Caki2 (cell line): ENCODE measurements at regions not wholly inside any gene's neighbourhood (a gene's known extent, or its start where the extent isn't known, plus 50 kb on each side); places are given as distances from the start of the nearest gene placed in this dataset.

Experiments used
- DNase-seq: peaks from one replicate; pipeline ENCODE4 v3.0.0-alpha.2; 2015; ENCODE audit warnings: low read depth
- in situ Hi-C: cut with HindIII; loops from 2 replicates; pipeline ENCODE4 v1.10.0; 2016; ENCODE audit warnings: low sequenced_read_pairs, low pct_unique_long_range_greater_than_20kb, mixed read lengths

DNA sequence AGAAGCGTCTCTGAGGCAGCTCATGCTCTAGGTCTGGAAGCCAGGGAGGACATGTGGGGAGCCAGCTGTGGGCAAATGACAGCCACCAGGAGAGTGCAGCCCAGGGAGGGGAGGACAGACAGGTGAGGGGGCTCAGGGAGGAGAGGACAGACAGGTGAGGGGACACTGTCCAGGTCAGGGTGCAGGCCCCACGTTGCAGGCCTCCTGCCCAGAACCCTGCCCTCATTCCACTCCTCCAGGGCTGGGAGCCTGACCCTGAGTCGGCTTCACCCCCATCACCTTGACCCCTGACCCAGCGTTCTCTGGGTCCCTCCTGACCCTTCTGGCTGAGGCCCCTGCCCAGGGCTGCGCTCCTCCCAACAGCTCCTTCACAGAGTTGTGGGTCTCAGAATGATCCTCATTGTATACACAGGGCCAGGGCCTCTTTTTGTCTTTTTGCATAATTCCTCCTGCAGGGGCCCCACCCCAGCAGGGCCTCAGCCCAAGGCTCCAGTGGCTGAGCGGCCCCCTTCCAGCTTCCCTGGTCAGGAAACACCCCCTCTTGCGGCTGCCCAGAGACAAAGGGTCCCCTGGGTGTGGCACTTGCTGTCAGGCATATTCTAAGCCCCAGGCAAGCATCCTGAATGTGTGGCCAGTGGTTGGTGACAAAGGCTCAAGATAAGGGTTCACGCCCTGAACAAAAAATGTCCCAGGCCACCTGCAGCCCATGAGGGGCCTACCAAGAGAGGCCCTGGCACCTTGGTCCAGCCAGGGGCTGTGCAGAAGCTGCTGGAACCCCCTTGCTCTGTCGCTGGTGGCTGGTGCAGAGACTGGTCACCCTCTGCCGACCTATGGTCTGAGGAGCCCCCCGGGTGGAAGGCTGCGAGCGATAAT lies 853.0 kb downstream of the BRD1 start:
- DNase-seq = no peak
- in situ Hi-C loops = no loop called here

DNA sequence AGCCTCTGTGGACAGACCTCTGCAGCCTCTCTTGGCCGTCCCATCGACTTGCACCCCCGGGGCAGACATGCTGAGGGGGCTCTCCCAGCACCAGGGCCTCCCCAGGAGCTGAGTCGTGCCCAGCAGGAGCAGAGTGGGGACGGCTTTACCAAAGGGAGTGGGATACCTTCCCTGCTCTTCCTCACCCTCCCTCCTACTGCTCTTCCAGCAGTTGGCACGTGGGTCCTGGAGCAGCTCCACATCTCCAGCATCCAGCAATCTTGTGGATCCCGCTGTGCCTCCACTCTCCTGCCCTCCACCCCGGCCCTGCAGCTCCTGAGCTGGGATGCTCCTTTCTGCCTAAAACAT lies 854.0 kb downstream of the BRD1 start:
- DNase-seq = no peak
- in situ Hi-C loops = no loop called here

GRCh38 chr22:48972979-48973693 lies 854.5 kb downstream of the BRD1 start:
- no peak for DNase-seq
- in situ Hi-C loops = no loop called here

DNA sequence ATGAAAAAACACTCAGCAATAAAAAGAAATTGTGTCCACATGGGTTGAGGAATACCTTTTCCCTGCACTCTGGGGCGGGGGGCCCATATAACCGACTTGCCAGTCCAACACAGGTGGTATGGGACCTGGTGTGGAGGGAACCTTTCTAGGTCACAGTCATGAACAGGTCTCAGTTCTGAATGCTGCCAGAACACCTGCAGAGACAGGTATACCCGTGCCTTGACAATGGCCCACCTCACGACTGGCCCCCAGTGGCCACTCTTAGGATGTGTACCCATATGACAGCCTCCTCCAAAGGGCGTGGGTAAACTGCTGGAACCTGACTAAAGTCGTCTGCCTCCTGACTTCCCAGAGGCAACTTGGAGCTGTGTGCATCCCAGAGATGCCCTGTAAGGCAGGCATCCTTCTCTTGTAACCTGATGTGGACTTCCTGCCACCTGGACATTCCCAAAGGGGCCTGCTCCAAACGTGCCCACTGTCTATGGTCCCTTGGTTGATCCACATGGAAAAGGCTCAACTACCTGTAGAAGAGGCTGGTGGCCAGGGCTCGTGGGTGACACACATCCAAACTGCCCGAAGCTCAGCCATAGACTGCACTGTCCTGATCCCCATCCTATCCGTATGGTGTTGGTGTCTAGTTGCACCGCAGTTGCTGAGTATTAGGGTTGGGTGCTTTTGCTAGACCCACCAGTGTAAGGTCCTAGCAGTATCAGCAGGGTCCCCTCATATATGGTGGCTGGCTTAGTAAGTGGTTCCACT lies 859.3 kb downstream of the BRD1 start:
- in situ Hi-C loops = no loop called here
- no peak for DNase-seq

DNA sequence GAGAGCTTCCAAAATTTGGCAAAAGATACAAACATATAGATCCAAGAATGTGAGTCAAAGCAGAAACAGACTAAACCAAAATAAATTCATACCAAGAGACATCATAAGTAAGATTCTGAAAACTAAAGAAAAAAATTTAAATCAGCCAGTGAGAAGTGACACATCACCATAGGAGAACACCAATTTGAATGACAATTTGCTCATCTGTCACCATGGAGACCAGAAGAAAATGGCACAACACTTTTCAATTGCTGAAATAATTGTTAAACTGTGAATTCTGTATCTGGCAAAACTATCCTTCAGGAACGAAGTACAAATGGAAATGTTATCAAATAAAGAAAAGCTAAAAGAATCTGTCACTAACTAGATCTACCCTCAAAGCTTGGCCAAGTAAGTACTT lies 864.3 kb downstream of the BRD1 start:
- in situ Hi-C loops = no loop called here
- DNase-seq = no peak

DNA sequence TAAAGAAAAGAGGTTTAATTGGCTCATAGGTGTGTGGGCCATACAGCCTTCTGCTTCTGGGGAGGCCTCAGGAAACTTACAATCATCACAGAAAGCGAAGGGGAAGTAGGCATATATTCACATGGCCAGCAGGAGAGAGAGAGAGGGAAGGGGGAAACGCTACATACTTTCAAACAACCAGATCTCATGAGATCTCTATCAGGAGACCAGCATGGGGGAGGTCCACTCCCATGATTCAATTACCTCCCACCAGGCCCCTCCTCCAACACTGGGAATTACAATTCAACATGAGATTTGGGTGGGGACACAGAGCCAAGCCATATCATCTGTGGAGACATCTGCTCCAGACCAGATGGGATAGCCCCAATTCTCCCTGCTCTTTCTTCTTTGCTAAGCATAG lies 866.0 kb downstream of the BRD1 start:
- no peak for DNase-seq
- in situ Hi-C loops = no loop called here

- DNase-seq = no peak
- in situ Hi-C loops = no loop called here
These were observed 866.6 kb downstream of the BRD1 start for GRCh38 chr22:48960980-48961660.

- no peak for DNase-seq
These were observed 867.1 kb downstream of the BRD1 start for GRCh38 chr22:48960576-48960975.

GRCh38 chr22:48959496-48959895 lies 868.2 kb downstream of the BRD1 start:
- no peak for DNase-seq
- in situ Hi-C loops = no loop called here

More at GRCh38 chr22:48960576-48960975, 867.1 kb downstream of the BRD1 start:
- in situ Hi-C loops = no loop called here

GRCh38 chr22:48957987-48958321 lies 869.7 kb downstream of the BRD1 start:
- DNase-seq = no peak
- in situ Hi-C loops = no loop called here

- no peak for DNase-seq
- in situ Hi-C loops = no loop called here
These were observed 870.2 kb downstream of the BRD1 start for GRCh38 chr22:48957311-48957986.

GRCh38 chr22:48955351-48956311 lies 872.0 kb downstream of the BRD1 start:
- in situ Hi-C loops = no loop called here
- no peak for DNase-seq

GRCh38 chr22:48954781-48955311 lies 872.8 kb downstream of the BRD1 start:
- no peak for DNase-seq
- in situ Hi-C loops = no loop called here

- in situ Hi-C loops = no loop called here
These were observed 873.8 kb downstream of the BRD1 start for GRCh38 chr22:48953830-48954229.

GRCh38 chr22:48953103-48953720 lies 874.5 kb downstream of the BRD1 start:
- in situ Hi-C loops = no loop called here
- DNase-seq = no peak

More at GRCh38 chr22:48953830-48954229, 873.8 kb downstream of the BRD1 start:
- no peak for DNase-seq

- no peak for DNase-seq
- in situ Hi-C loops = no loop called here
These were observed 875.2 kb downstream of the BRD1 start for GRCh38 chr22:48952256-48953102.
